Stomach (tissue), 8 donors: ENCODE measurements at regions not wholly inside any gene's neighbourhood (a gene's known extent, or its start where the extent isn't known, plus 50 kb on each side); places are given as distances from the start of the nearest gene placed in this dataset.
A peak's percentile ranks its signal among the peaks of the same experiment; 100 is the strongest.

Experiments
- DNase-seq, 2 donors: peaks; one replicate each; pipeline versions ENCODE4 v3.0.0 to v3.0.0-alpha.2; 2013 to 2019
- H3K27ac ChIP-seq, 5 donors: fragments of 200-600 bp in 4 of 5; sonication (generic) in 4 of 5; one replicate each; pipeline ENCODE4 v1.5.1; 2013 to 2019; ENCODE audit warnings: mild to moderate bottlenecking in 1 of 5, moderate library complexity in 1 of 5
- H3K27me3 ChIP-seq, 3 donors: fragments of 200-600 bp; sonication (generic); one replicate each; pipeline ENCODE4 v1.5.1; 2017 to 2019; ENCODE audit warnings: mixed run types in 1 of 3
- H3K36me3 ChIP-seq, 4 donors: fragments of 200-600 bp; sonication (generic); 1 replicate in 3 of 4; 2 replicates in 1 of 4; pipeline ENCODE4 v1.5.1; 2016 to 2019
- H3K4me1 ChIP-seq, 4 donors: fragments of 200-600 bp; sonication (generic); one replicate each; pipeline ENCODE4 v1.5.1; 2016 to 2019
- H3K4me3 ChIP-seq, 4 donors: fragments of 200-600 bp; sonication (generic) in 3 of 4; one replicate each; pipeline ENCODE4 v1.5.1; 2016 to 2019; ENCODE audit warnings: mild to moderate bottlenecking in 1 of 4
- H3K9me3 ChIP-seq, 4 donors: fragments of 200-600 bp; sonication (generic); one replicate each; pipeline ENCODE4 v1.5.1; 2016 to 2019
- EP300 ChIP-seq: sonication (generic); formaldehyde crosslinking; IDR thresholded peaks from one replicate; pipeline ENCODE4 v1.6.1; 2017; ENCODE audit warnings: antibody characterized with exemption
- POLR2A ChIP-seq, 4 donors: fragments of 450-650 bp; IDR thresholded peaks; one replicate each; pipeline ENCODE4 v1.6.1; 2016; ENCODE audit warnings: antibody characterized with exemption in 4 of 4, control low read depth in 2 of 4, mild to moderate bottlenecking in 1 of 4, moderate library complexity in 1 of 4
- POLR2AphosphoS5 ChIP-seq, 3 donors: sonication (generic); formaldehyde crosslinking; IDR thresholded peaks; one replicate each; pipeline ENCODE4 v1.6.1; 2016; ENCODE audit warnings: antibody characterized with exemption in 3 of 3
- WGBS, 5 donors: extraction: QIAGEN DNeasy Blood & Tissue Kit in 3 of 5; methylation state at CpG; one replicate each; pipeline versions ENCODE4 v1.1.5 to v1.1.7; 2013 to 2018; 5-methylcytosine and 5-hydroxymethylcytosine counted together
- intact Hi-C: fragments of 100-400 bp; cut with DNase I; formaldehyde crosslinking; loops from one replicate; pipeline ENCODE4 v1.15.1; 2023; ENCODE audit warnings: low total_unique reads
- TF ChIP-seq, protein P1 (sequence below), 7 experiments: fragments of 450-650 bp in 4 of 7; fragments of 200-600 bp in 3 of 7; sonication (generic) in 3 of 7; IDR thresholded peaks; one replicate each; pipeline ENCODE4 v1.5.1; 2016 to 2019; ENCODE audit warnings: antibody characterized with exemption in 7 of 7, control low read depth in 2 of 7, mild to moderate bottlenecking in 1 of 7
- donor health status: healthy with polysubstance abuse.
- donor health status: Bipolar disorder and iron deficiency.
- donor health status: healthy.

DNA sequence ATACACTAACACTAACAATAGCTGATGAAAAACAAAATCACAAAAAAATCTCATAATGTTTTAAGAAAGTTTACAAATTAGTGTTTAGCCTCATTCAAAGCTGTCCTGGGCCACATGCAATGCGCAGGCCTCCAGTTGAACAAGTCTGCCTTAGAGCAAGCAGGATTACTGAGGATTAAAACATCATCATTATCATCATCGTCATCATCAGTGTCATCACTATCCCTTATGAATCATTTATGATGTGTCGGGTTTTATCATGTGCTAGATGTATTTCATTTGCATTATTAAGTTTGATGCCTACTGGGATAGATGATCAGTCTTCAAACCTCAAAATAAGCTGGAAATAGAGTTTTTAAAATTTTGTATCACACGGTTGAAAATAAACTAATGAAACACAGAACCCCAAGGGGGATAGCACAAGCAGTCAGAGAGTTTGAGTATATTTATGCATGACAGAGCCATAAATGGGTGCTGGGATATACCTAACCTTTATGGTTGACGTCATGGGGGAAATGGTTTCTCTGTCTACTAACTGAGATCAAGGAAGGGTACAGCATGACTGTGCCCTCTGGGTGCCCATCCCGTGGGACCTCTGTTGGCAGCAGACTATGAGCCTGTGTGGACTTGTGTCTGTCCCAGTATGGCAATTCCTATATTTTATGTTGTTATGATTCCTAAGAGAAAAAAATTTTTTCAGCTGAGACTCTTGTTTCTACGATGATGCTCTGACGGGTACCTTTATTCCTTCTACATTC lies 150.3 kb upstream of the ADRA1B start:
- H3K4me3 ChIP-seq = no peak overlapping the region
- intact Hi-C loops = no loop called here
- WGBS, 5 donors = 77 to 80% (median 78%) methylated on average over 8 of the region's 8 CpGs
- no peaks in the 10 kb centered on the region for H3K9me3 ChIP-seq
- no peaks in the 10 kb centered on the region for H3K27me3 ChIP-seq
- no peak for TF ChIP-seq EP300
- TF ChIP-seq POLR2A (IDR thresholded peaks at IDR 0.05) = no peak
- peaks cover 0 to 11% (median 0%) of the 10 kb centered on the region in 4 donors for H3K4me1 ChIP-seq
- no peaks in the 10 kb centered on the region for H3K36me3 ChIP-seq
- DNase-seq = no peak
- H3K27ac ChIP-seq = no peak overlapping the region

DNA sequence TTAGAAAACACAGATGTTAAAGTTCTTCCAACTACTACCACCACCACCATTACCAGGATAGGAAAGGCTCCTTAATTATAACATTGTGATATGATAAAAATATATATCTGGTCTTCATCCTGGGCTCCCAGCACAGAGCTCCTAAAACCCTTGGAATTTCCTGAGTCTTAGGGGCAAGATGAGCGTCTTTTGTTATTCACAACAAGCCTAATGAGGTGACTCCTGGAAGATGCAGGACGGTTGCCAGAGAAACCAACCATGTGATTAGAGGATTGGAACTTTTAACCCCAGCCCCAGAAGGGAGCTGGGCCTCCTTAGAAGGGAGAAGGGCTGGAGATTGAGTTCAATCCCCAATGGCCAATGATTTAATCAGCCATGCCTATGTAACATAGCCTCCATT lies 148.0 kb upstream of the ADRA1B start:
- intact Hi-C loops = no loop called here
- no peak for DNase-seq
- Histone ChIP-seq H3K36me3 (no peaks in the 10 kb centered on the region), H3K4me3 (no peak overlapping the region), H3K9me3 (no peaks in the 10 kb centered on the region), H3K4me1 (peaks cover 0 to 17% (median 6%) of the 10 kb centered on the region in 4 donors), H3K27ac (no peak overlapping the region), H3K27me3 (peaks cover 0 to 6% (median 0%) of the 10 kb centered on the region in 3 donors)
- TF ChIP-seq POLR2A (IDR thresholded peaks at IDR 0.05) = no peak
- TF ChIP-seq POLR2AphosphoS5 (IDR thresholded peaks at IDR 0.05) = no peak
- TF ChIP-seq, protein P1, sequence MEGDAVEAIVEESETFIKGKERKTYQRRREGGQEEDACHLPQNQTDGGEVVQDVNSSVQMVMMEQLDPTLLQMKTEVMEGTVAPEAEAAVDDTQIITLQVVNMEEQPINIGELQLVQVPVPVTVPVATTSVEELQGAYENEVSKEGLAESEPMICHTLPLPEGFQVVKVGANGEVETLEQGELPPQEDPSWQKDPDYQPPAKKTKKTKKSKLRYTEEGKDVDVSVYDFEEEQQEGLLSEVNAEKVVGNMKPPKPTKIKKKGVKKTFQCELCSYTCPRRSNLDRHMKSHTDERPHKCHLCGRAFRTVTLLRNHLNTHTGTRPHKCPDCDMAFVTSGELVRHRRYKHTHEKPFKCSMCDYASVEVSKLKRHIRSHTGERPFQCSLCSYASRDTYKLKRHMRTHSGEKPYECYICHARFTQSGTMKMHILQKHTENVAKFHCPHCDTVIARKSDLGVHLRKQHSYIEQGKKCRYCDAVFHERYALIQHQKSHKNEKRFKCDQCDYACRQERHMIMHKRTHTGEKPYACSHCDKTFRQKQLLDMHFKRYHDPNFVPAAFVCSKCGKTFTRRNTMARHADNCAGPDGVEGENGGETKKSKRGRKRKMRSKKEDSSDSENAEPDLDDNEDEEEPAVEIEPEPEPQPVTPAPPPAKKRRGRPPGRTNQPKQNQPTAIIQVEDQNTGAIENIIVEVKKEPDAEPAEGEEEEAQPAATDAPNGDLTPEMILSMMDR (IDR thresholded peaks at IDR 0.05) = no peak
- no peak for TF ChIP-seq EP300
- 23 to 48% (median 33%) methylated on average over 2 of the region's 2 CpGs for WGBS, 5 donors

DNA sequence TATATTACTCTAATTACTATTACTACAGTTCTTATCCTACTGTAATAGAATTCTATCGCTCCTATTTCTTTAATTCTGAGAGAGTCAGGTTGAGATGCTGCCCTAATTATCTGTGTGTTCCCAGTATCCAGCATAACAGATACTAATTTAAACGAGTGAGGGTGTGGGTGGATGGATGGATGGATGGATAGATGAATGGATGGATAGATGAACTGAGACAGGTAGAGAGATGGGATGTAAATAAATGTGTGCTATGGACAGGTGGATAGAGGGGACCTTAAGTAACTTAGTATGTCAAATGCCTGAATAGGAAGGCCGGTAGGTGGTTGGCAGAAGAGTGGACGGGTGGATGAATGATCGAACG lies 143.6 kb upstream of the ADRA1B start:
- Histone ChIP-seq H3K36me3 (no peaks in the 10 kb centered on the region), H3K4me3 (peak overlapping the region in 2 of 4 donors; percentile 37 to 50), H3K9me3 (no peaks in the 10 kb centered on the region), H3K4me1 (peaks cover 0 to 16% (median 11%) of the 10 kb centered on the region in 4 donors), H3K27me3 (peaks cover 0 to 15% (median 10%) of the 10 kb centered on the region in 3 donors), H3K27ac (peak overlapping the region in 2 of 5 donors; percentile 45 to 74)
- DNase-seq = no peak
- 58 to 69% (median 68%) methylated on average over 6 of the region's 6 CpGs for WGBS, 5 donors
- intact Hi-C loops = no loop called here
- TF ChIP-seq POLR2A (IDR thresholded peaks at IDR 0.05) = no peak

DNA sequence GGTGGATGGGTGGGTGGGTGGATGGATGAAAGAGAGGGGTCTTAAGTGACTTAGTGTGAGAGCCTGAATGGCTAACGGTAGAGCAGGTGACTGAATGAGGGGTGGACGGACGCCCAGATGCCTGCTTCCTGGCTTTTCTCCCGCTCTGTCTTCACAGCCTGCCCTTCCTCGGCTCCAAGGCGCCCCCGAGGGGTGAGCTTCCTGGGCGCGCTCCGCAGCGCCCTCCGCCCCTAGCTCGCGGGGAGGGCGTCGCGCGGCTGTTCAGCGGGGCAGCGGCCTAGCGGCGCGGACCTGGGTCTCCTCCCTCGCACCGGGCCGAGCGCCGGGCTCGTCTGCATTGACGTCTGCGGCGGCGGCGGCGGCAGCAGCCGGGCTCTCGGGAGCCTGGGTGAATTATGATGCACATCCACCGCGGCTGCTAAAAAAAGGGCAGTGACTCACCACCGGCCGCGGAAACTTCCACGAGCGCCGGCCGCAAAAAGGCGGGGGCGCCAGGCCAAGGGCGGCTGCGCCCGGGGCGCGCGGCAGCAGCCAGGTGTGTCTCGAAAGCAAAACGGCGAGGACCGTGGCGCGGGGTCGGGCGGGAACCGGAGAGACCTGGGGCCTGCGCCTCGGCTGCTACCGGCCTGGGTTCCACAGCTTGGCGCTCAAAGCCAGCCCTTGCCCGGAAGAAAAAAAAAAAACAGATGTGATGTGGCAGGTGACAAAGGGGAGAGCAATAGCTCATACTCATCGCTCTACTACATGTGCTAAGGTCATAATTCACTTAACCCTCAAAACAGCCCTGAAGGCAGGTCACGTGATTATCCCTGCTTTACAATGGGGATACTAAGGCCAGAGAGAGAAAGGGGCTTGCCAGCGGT lies 143.0 kb upstream of the ADRA1B start:
- peak; percentile 77 to 88 for DNase-seq
- Histone ChIP-seq H3K36me3 (no peaks in the 10 kb centered on the region), H3K27me3 (peaks cover 0 to 15% (median 10%) of the 10 kb centered on the region in 3 donors), H3K4me3 (peak overlapping the region; percentile 37 to 50 (median 38)), H3K9me3 (no peaks in the 10 kb centered on the region), H3K4me1 (peaks cover 0 to 16% (median 11%) of the 10 kb centered on the region in 4 donors), H3K27ac (peak overlapping the region; percentile 11 to 74 (median 45))
- intact Hi-C loops = no loop called here
- TF ChIP-seq EP300 (no peak), POLR2AphosphoS5 (IDR thresholded peaks at IDR 0.05) (peak in 2 of 3 donors; percentile 30 to 58)
- WGBS, 5 donors = 2 to 6% (median 3%) methylated on average over 27 to 71 of the region's 71 CpGs

DNA sequence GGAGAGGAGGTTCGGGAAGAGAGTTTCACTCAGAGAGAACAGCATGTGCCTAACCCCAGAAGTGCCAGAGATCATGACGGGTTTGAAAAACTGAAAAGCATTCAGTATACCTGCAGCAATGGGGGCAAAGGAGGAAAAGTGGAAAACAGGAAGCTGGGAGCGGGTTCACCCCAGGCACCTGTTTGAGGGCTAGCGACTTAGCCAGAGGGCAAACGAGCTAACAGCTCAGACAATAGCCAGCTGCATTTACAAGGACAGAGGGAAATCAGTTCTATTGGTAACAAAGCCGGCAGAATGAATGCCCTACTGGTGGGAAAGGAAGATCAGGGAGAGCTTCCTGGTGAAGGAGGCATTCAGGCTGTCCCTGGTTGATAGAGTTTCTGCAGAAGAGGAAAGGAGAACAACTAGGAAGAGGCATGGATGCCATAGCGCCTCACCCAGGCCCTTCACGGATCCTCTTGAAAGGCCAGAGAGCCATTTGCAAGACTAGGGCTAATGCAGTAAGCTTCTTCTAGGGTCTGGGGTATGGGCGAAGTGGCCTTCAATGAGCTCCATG lies 141.7 kb upstream of the ADRA1B start:
- Histone ChIP-seq H3K36me3 (no peaks in the 10 kb centered on the region), H3K27me3 (peaks cover 0 to 15% (median 10%) of the 10 kb centered on the region in 3 donors), H3K9me3 (no peaks in the 10 kb centered on the region), H3K4me1 (peaks cover 0 to 16% (median 11%) of the 10 kb centered on the region in 4 donors), H3K4me3 (no peak overlapping the region), H3K27ac (no peak overlapping the region)
- intact Hi-C loops = no loop called here
- TF ChIP-seq POLR2AphosphoS5 (IDR thresholded peaks at IDR 0.05) (no peak), POLR2A (IDR thresholded peaks at IDR 0.05) (no peak), EP300 (no peak)
- TF ChIP-seq, protein P1 (IDR thresholded peaks at IDR 0.05) = no peak
- no peak for DNase-seq
- 74 to 80% (median 77%) methylated on average over 9 of the region's 9 CpGs for WGBS, 5 donors
